T-cell (primary cell): ENCODE measurements at regions not wholly inside any gene's neighbourhood (a gene's known extent, or its start where the extent isn't known, plus 50 kb on each side); places are given as distances from the start of the nearest gene placed in this dataset.

Experiments
- ATAC-seq, 4 experiments: fragments of 200-7000 bp in 3 of 4; fragments of 150-1000 bp in 1 of 4; cut with Tn5 transposase; replicated peaks in 1 of 4; 1 replicate in 3 of 4; 2 replicates in 1 of 4; pipeline ENCODE4 v1.10.0; 2021; ENCODE audit warnings: moderate library complexity in 3 of 4, mild to moderate bottlenecking in 2 of 4, moderate number of reproducible peaks in 1 of 4
- CTCF ChIA-PET, 2 donors: fragments of 300-600 bp; sonication (Branson Sonifier 250); formaldehyde crosslinking; loops; one replicate each; lab custom pipeline; 2022; ENCODE audit warnings: antibody characterized with exemption in 2 of 2; lab: Charles Lee
- POLR2A ChIA-PET, 2 donors: fragments of 300-600 bp; sonication (Branson Sonifier 250); formaldehyde crosslinking; loops; one replicate each; lab custom pipeline; 2022; ENCODE audit warnings: antibody characterized with exemption in 2 of 2; lab: Charles Lee
- DNase-seq, 35 experiments: peaks; one replicate each; pipeline versions ENCODE4 v3.0.0 to v3.0.0-alpha.2; 2013 to 2023
- H3K27ac ChIP-seq: one replicate; pipeline ENCODE4 v1.5.1; 2013; ENCODE audit warnings: low read length
- H3K27me3 ChIP-seq, 2 experiments: replicated peaks in 1 of 2; 1 replicate in 1 of 2; 2 replicates in 1 of 2; pipeline versions ENCODE4 v1.6.1 to v1.7.0; 2013; ENCODE audit warnings: low read length in 1 of 2, mixed read lengths in 1 of 2; ENCODE audit not compliant: control insufficient read depth in 2 of 2, insufficient read depth in 2 of 2; ENCODE audit errors: extremely low read depth in 1 of 2
- H3K36me3 ChIP-seq, 2 donors: 1 replicate in 1 of 2; 2 replicates in 1 of 2; pipeline versions ENCODE4 v1.6.1 to v1.7.0; 2013; ENCODE audit warnings: low read length in 1 of 2; ENCODE audit not compliant: control insufficient read depth in 2 of 2, insufficient read depth in 1 of 2; ENCODE audit errors: extremely low read depth in 1 of 2
- H3K4me1 ChIP-seq, 2 experiments: 1 replicate in 1 of 2; 2 replicates in 1 of 2; pipeline versions ENCODE4 v1.6.1 to v1.7.0; 2013; ENCODE audit warnings: low read length in 2 of 2, mixed read lengths in 1 of 2; ENCODE audit not compliant: insufficient read depth in 2 of 2, control insufficient read depth in 1 of 2; ENCODE audit errors: extremely low read depth in 1 of 2
- H3K4me3 ChIP-seq, 2 donors: 1 replicate in 1 of 2; 2 replicates in 1 of 2; pipeline versions ENCODE4 v1.5.1 to v1.7.0; 2013; ENCODE audit warnings: mild to moderate bottlenecking in 2 of 2, low read length in 1 of 2, moderate library complexity in 1 of 2; ENCODE audit not compliant: control insufficient read depth in 1 of 2; ENCODE audit errors: extremely low read depth in 1 of 2
- H3K9me3 ChIP-seq: 2 replicates; pipeline ENCODE4 v1.7.0; 2013
- H3K27ac Mint-ChIP-seq, 2 donors: one replicate each; pipeline ENCODE4 v1.8.0; 2020 to 2021; ENCODE audit warnings: mild to moderate bottlenecking in 2 of 2, mixed read lengths in 2 of 2
- H3K27me3 Mint-ChIP-seq, 2 donors: one replicate each; pipeline ENCODE4 v1.8.0; 2021 to 2022; ENCODE audit warnings: mixed read lengths in 2 of 2
- H3K36me3 Mint-ChIP-seq: one replicate; pipeline ENCODE4 v1.8.0; 2021; ENCODE audit warnings: mixed read lengths
- H3K4me1 Mint-ChIP-seq, 3 donors: one replicate each; pipeline ENCODE4 v1.8.0; 2020 to 2022; ENCODE audit warnings: mixed read lengths in 3 of 3, mild to moderate bottlenecking in 1 of 3
- H3K4me3 Mint-ChIP-seq, 3 donors: one replicate each; pipeline ENCODE4 v1.8.0; 2020 to 2022; ENCODE audit warnings: mild to moderate bottlenecking in 3 of 3, mixed read lengths in 3 of 3, moderate library complexity in 3 of 3
- H3K9me3 Mint-ChIP-seq, 3 donors: one replicate each; pipeline ENCODE4 v1.8.0; 2020 to 2022; ENCODE audit warnings: mixed read lengths in 3 of 3
- WGBS: methylation state at CpG from one replicate; pipeline ENCODE4 v1.1.5; 2013; ENCODE audit warnings: missing lambda C conversion rate; ENCODE audit not compliant: insufficient coverage; 5-methylcytosine and 5-hydroxymethylcytosine counted together

- Histone ChIP-seq H3K36me3 (no peaks in the 10 kb centered on the region), H3K27me3 (no peaks in the 10 kb centered on the region), H3K9me3 (no peaks in the 10 kb centered on the region), H3K27ac (no peak overlapping the region), H3K4me1 (no peaks in the 10 kb centered on the region), H3K4me3 (no peak overlapping the region)
- H3K27me3 Mint-ChIP-seq = no peaks in the 10 kb centered on the region
- CTCF ChIA-PET = no interaction called here
- no peaks in the 10 kb centered on the region for H3K4me1 Mint-ChIP-seq
- DNase-seq = no peak
- no peak overlapping the region for H3K4me3 Mint-ChIP-seq
- POLR2A ChIA-PET = no interaction called here
- 100% methylated on average over 2 of the region's 3 CpGs for WGBS
- no peak for ATAC-seq
- peaks cover 0 to 22% (median 4%) of the 10 kb centered on the region in 3 donors for H3K9me3 Mint-ChIP-seq
- H3K27ac Mint-ChIP-seq = no peak overlapping the region
- H3K36me3 Mint-ChIP-seq = no peaks in the 10 kb centered on the region
These were observed 652.1 kb upstream of the PKDCC start for GRCh38 chr2:41395692-41396091.

- Mint-ChIP-seq H3K9me3 (peaks cover 0 to 18% (median 4%) of the 10 kb centered on the region in 3 donors), H3K4me3 (no peak overlapping the region), H3K27me3 (no peaks in the 10 kb centered on the region), H3K4me1 (no peaks in the 10 kb centered on the region), H3K36me3 (no peaks in the 10 kb centered on the region), H3K27ac (no peak overlapping the region)
- ATAC-seq = no peak
- Histone ChIP-seq H3K27ac (no peak overlapping the region), H3K4me1 (no peaks in the 10 kb centered on the region), H3K36me3 (no peaks in the 10 kb centered on the region), H3K27me3 (no peaks in the 10 kb centered on the region), H3K4me3 (no peak overlapping the region), H3K9me3 (no peaks in the 10 kb centered on the region)
- ChIA-PET CTCF (no interaction called here), POLR2A (no interaction called here)
- 60% methylated on average over 1 of the region's 1 CpG for WGBS
- DNase-seq = no peak
These were observed 648.3 kb upstream of the PKDCC start for GRCh38 chr2:41399437-41400087.

GRCh38 chr2:41400088-41400665, 647.6 kb upstream of the PKDCC start:
- no peaks in the 10 kb centered on the region for H3K36me3 Mint-ChIP-seq
- H3K27me3 Mint-ChIP-seq = no peaks in the 10 kb centered on the region
- CTCF ChIA-PET = interaction anchor here in 1 of 2 donors (0.6 kb wide), 1 partner anchor 16 kb away, joined by 5 read pairs; no protein-coding TSS in a partner anchor
- H3K27ac Mint-ChIP-seq = no peak overlapping the region
- Histone ChIP-seq H3K9me3 (no peaks in the 10 kb centered on the region), H3K27me3 (no peaks in the 10 kb centered on the region), H3K4me3 (no peak overlapping the region), H3K27ac (no peak overlapping the region), H3K36me3 (no peaks in the 10 kb centered on the region), H3K4me1 (no peaks in the 10 kb centered on the region)
- no peak overlapping the region for H3K4me3 Mint-ChIP-seq
- peaks cover 0 to 18% (median 4%) of the 10 kb centered on the region in 3 donors for H3K9me3 Mint-ChIP-seq
- DNase-seq (no peak), ATAC-seq (no peak)
- no CpG with 5 or more reads among the region's 6 CpGs for WGBS
- POLR2A ChIA-PET = interaction anchor here in 1 of 2 donors (0.5 kb wide), 1 partner anchor 185 kb away, joined by 4 read pairs; no protein-coding TSS in a partner anchor
- H3K4me1 Mint-ChIP-seq = no peaks in the 10 kb centered on the region

- H3K27me3 Mint-ChIP-seq = no peaks in the 10 kb centered on the region
- ChIA-PET POLR2A (no interaction called here), CTCF (no interaction called here)
- no peak for ATAC-seq
- no peaks in the 10 kb centered on the region for H3K27me3 ChIP-seq
- no peaks in the 10 kb centered on the region for H3K9me3 ChIP-seq
- no peak overlapping the region for H3K4me3 ChIP-seq
- no peaks in the 10 kb centered on the region for H3K36me3 ChIP-seq
- H3K27ac ChIP-seq = no peak overlapping the region
- H3K4me1 ChIP-seq = no peaks in the 10 kb centered on the region
- H3K4me3 Mint-ChIP-seq = no peak overlapping the region
- 100% methylated on average over 1 of the region's 2 CpGs for WGBS
- no peak for DNase-seq
- H3K9me3 Mint-ChIP-seq = peaks cover 0 to 3% (median 3%) of the 10 kb centered on the region in 3 donors
- no peaks in the 10 kb centered on the region for H3K36me3 Mint-ChIP-seq
- H3K4me1 Mint-ChIP-seq = no peaks in the 10 kb centered on the region
- H3K27ac Mint-ChIP-seq = no peak overlapping the region
These were observed 642.4 kb upstream of the PKDCC start for GRCh38 chr2:41405441-41405840.

- H3K4me3 ChIP-seq = no peak overlapping the region
- no peaks in the 10 kb centered on the region for H3K4me1 ChIP-seq
- DNase-seq (no peak), ATAC-seq (no peak)
- POLR2A ChIA-PET = no interaction called here
- no peaks in the 10 kb centered on the region for H3K36me3 Mint-ChIP-seq
- no peaks in the 10 kb centered on the region for H3K9me3 ChIP-seq
- no peak overlapping the region for H3K27ac ChIP-seq
- no peak overlapping the region for H3K4me3 Mint-ChIP-seq
- CTCF ChIA-PET = no interaction called here
- 40% methylated on average over 1 of the region's 4 CpGs for WGBS
- H3K27me3 ChIP-seq = no peaks in the 10 kb centered on the region
- no peaks in the 10 kb centered on the region for H3K36me3 ChIP-seq
- peaks cover 0 to 3% (median 3%) of the 10 kb centered on the region in 3 donors for H3K9me3 Mint-ChIP-seq
- H3K27me3 Mint-ChIP-seq = no peaks in the 10 kb centered on the region
- H3K27ac Mint-ChIP-seq = no peak overlapping the region
- H3K4me1 Mint-ChIP-seq = no peaks in the 10 kb centered on the region
These were observed 638.5 kb upstream of the PKDCC start for GRCh38 chr2:41409328-41409727.

GRCh38 chr2:41410011-41410410, 637.8 kb upstream of the PKDCC start:
- ChIA-PET CTCF (interaction anchor here in 1 of 2 donors (0.6 kb wide), 1 partner anchor 981 kb away, joined by 3 read pairs; no protein-coding TSS in a partner anchor), POLR2A (no interaction called here)
- Histone ChIP-seq H3K27me3 (no peaks in the 10 kb centered on the region), H3K36me3 (no peaks in the 10 kb centered on the region), H3K4me1 (no peaks in the 10 kb centered on the region), H3K9me3 (no peaks in the 10 kb centered on the region), H3K27ac (no peak overlapping the region), H3K4me3 (no peak overlapping the region)
- no peak for DNase-seq
- Mint-ChIP-seq H3K27me3 (no peaks in the 10 kb centered on the region), H3K9me3 (peaks cover 0 to 3% (median 3%) of the 10 kb centered on the region in 3 donors), H3K27ac (no peak overlapping the region), H3K36me3 (no peaks in the 10 kb centered on the region), H3K4me1 (no peaks in the 10 kb centered on the region), H3K4me3 (no peak overlapping the region)
- WGBS = no CpG with 5 or more reads among the region's 3 CpGs
- no peak for ATAC-seq
